Astrocyte (in vitro differentiated cells and primary cell): ENCODE measurements at regions not wholly inside any gene's neighbourhood (a gene's known extent, or its start where the extent isn't known, plus 50 kb on each side); places are given as distances from the start of the nearest gene placed in this dataset.

ENCODE experiments used
- EZH2 ChIP-seq: IDR thresholded peaks from 2 replicates; pipeline ENCODE4 v1.6.1; 2012; ENCODE audit warnings: mild to moderate bottlenecking, low read length, inconsistent platforms; ENCODE audit not compliant: insufficient read depth
- TF ChIP-seq, protein P1 (sequence below): IDR thresholded peaks from 2 replicates; pipeline ENCODE4 v1.5.1; 2011; ENCODE audit warnings: low read depth, mild to moderate bottlenecking, inconsistent platforms, low read length, moderate library complexity; ENCODE audit not compliant: insufficient read depth

DNA sequence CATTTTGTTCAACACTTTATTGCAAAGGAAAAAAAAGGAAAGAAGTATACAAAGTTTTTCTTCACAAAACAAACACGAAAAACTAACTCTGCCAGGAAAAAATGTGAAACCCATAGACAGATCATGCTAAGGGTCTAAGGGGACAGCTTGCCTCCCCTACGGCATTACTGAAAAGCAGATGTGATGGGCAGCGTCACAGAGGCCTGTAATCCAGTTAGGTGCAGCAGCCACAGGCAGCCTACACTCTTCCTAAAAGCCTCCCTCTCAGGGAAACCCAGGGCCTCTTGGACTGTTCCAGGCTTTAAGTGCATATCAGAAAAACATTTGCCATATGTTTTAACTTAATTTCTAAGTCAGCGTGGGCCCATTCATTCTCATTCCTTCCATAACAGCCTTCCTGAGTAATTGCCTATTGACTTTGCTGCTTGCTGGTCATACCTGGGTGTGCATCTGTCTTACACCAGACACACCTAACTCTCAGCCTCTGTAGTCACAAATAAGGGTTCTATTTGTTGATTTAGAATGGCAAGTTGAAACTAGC is 135.7 kb upstream of the SERP2 start:
- TF ChIP-seq, protein P1, sequence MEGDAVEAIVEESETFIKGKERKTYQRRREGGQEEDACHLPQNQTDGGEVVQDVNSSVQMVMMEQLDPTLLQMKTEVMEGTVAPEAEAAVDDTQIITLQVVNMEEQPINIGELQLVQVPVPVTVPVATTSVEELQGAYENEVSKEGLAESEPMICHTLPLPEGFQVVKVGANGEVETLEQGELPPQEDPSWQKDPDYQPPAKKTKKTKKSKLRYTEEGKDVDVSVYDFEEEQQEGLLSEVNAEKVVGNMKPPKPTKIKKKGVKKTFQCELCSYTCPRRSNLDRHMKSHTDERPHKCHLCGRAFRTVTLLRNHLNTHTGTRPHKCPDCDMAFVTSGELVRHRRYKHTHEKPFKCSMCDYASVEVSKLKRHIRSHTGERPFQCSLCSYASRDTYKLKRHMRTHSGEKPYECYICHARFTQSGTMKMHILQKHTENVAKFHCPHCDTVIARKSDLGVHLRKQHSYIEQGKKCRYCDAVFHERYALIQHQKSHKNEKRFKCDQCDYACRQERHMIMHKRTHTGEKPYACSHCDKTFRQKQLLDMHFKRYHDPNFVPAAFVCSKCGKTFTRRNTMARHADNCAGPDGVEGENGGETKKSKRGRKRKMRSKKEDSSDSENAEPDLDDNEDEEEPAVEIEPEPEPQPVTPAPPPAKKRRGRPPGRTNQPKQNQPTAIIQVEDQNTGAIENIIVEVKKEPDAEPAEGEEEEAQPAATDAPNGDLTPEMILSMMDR = no peak
- no peak for TF ChIP-seq EZH2
